Type B pancreatic cell (in vitro differentiated cells): ENCODE measurements at regions not wholly inside any gene's neighbourhood (a gene's known extent, or its start where the extent isn't known, plus 50 kb on each side); places are given as distances from the start of the nearest gene placed in this dataset.

ENCODE experiments used
- DNase-seq: peaks from one replicate; pipeline ENCODE4 v3.0.0; 2021; ENCODE audit warnings: mixed read lengths; ENCODE audit not compliant: unreplicated experiment; ENCODE audit errors: extremely low spot score
- H3K27ac Mint-ChIP-seq: 2 replicates; pipeline ENCODE4 v1.8.0; 2021; ENCODE audit warnings: mild to moderate bottlenecking, mixed read lengths
- H3K27me3 Mint-ChIP-seq: 2 replicates; pipeline ENCODE4 v1.8.0; 2021; ENCODE audit warnings: mixed read lengths
- H3K36me3 Mint-ChIP-seq: 2 replicates; pipeline ENCODE4 v1.8.0; 2021; ENCODE audit warnings: mixed read lengths
- H3K4me1 Mint-ChIP-seq: one replicate; pipeline ENCODE4 v1.8.0; 2021; ENCODE audit warnings: mixed read lengths; ENCODE audit not compliant: unreplicated experiment
- H3K4me3 Mint-ChIP-seq: 2 replicates; pipeline ENCODE4 v1.8.0; 2021; ENCODE audit warnings: mild to moderate bottlenecking, mixed read lengths
- H3K9me3 Mint-ChIP-seq: 2 replicates; pipeline ENCODE4 v1.8.0; 2021; ENCODE audit warnings: mixed read lengths
- CTCF ChIP-seq: fragments of 200-600 bp; sonication (generic); conservative IDR thresholded peaks from 2 replicates; pipeline ENCODE4 v1.5.0; 2021; ENCODE audit warnings: antibody characterized with exemption, mild to moderate bottlenecking

DNA sequence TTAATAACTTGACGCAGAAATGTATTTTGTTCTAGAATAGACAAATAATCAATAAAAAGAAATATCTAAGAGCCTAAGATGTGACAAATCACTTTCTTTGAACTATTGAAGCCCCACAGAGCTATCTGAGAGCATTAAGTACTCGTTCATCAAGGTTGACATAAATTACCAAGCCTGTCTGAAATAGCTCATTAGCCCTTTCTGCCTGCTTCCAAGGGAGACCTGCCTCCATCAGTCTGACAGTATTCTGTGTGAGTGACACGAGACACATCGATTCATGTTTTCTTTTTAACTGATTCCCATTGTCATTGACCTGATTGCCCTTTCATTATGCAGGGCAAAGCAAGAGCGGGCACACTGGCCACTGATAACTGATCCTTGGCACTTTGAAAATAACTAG lies 347.5 kb downstream of the KCNA4 start:
- Mint-ChIP-seq H3K36me3 (no peaks in the 10 kb centered on the region), H3K27me3 (no peaks in the 10 kb centered on the region), H3K9me3 (no peaks in the 10 kb centered on the region), H3K27ac (no peak overlapping the region), H3K4me1 (no peaks in the 10 kb centered on the region), H3K4me3 (no peak overlapping the region)
- TF ChIP-seq CTCF: no peak
- no peak for DNase-seq

DNA sequence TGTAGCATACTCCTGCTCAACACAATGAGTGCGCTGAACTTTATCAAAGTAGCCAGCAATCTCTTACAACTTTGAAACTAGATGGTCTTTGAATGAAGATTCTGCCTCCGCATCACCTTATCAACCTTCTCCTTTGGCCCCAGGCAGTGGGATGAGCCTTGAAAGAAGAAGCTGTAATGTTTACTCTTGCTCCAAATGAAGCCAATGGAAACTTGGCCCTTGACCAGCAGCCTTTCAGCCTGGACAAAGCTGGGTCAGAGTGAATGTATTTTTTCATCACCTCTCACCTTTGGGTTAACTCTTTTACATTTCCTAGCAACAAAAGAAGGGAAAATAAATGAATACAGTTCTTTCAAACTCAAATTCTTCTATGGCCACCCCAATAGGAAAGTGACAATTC lies 359.1 kb downstream of the KCNA4 start:
- Mint-ChIP-seq H3K27me3 (no peaks in the 10 kb centered on the region), H3K36me3 (no peaks in the 10 kb centered on the region), H3K4me1 (no peaks in the 10 kb centered on the region), H3K4me3 (no peak overlapping the region), H3K9me3 (no peaks in the 10 kb centered on the region), H3K27ac (no peak overlapping the region)
- no peak for TF ChIP-seq CTCF
- DNase-seq: no peak

DNA sequence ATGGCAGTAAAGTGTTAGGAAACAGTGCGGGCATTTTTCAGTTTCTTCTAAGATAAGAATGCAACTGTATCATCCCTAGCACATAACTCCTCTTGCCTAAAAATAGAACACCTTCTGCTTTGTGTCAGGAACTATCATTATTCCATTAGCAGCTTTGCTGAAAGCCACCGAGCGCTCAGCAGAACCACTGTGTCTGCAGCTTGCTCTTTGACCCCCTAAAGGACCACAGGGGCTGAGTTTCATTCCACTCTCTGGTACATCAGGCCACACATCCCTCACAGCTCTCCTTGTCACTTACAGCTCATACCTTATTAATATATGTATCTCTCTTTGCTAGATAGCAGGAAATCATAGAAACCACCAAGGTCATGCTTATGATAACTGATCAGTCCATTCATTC lies 360.2 kb downstream of the KCNA4 start:
- DNase-seq: no peak

GRCh38 chr11:29645373-29645772 lies 371.5 kb downstream of the KCNA4 start:
- no peak for TF ChIP-seq CTCF
- no peaks in the 10 kb centered on the region for H3K4me1 Mint-ChIP-seq
- H3K36me3 Mint-ChIP-seq: no peaks in the 10 kb centered on the region
- peaks cover 5% of the 10 kb centered on the region for H3K9me3 Mint-ChIP-seq
- no peak overlapping the region for H3K27ac Mint-ChIP-seq
- H3K27me3 Mint-ChIP-seq: no peaks in the 10 kb centered on the region
- no peak overlapping the region for H3K4me3 Mint-ChIP-seq
- DNase-seq: no peak

More for the DNA sequence above, 360.2 kb downstream of the KCNA4 start:
- no peaks in the 10 kb centered on the region for H3K9me3 Mint-ChIP-seq
- H3K4me3 Mint-ChIP-seq: no peak overlapping the region
- no peak overlapping the region for H3K27ac Mint-ChIP-seq
- no peaks in the 10 kb centered on the region for H3K27me3 Mint-ChIP-seq
- no peaks in the 10 kb centered on the region for H3K36me3 Mint-ChIP-seq
- H3K4me1 Mint-ChIP-seq: no peaks in the 10 kb centered on the region
- TF ChIP-seq CTCF: no peak

- Mint-ChIP-seq H3K4me1 (peaks cover 6% of the 10 kb centered on the region), H3K4me3 (no peak overlapping the region), H3K9me3 (peaks cover 5% of the 10 kb centered on the region), H3K27ac (no peak overlapping the region), H3K27me3 (peaks cover 1% of the 10 kb centered on the region), H3K36me3 (no peaks in the 10 kb centered on the region)
- no peak for DNase-seq
- no peak for TF ChIP-seq CTCF
Measured at GRCh38 chr11:29641201-29641600, 375.6 kb downstream of the KCNA4 start.

DNA sequence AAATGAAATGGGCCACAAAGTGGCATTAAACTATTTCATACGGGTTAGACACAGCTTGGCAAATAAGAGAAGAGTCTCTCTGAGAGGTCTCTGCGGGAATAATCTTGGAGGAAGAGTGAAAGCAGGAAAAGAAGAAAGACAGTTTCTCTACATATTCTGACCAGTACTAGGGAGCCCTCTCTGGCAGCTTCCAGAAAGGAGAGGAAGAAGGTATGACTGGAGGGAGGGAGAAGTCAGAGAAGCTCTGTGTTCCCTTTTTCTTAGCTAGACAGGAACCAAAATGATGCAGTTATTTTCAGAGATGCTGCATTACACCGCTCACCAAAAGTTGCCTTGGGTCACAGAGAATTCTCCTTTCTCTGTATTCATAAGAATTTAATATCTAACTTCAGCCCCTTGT lies 382.1 kb downstream of the KCNA4 start:
- Mint-ChIP-seq H3K27me3 (peaks cover 13% of the 10 kb centered on the region), H3K4me1 (peaks cover 6% of the 10 kb centered on the region), H3K36me3 (no peaks in the 10 kb centered on the region), H3K9me3 (no peaks in the 10 kb centered on the region), H3K4me3 (no peak overlapping the region), H3K27ac (no peak overlapping the region)
- DNase-seq: no peak
- no peak for TF ChIP-seq CTCF
